Neural cell (in vitro differentiated cells): ENCODE measurements at regions not wholly inside any gene's neighbourhood (a gene's known extent, or its start where the extent isn't known, plus 50 kb on each side); places are given as distances from the start of the nearest gene placed in this dataset.

ENCODE experiments used
- CTCF ChIP-seq: fragments of 450-650 bp; IDR thresholded peaks from 2 replicates; pipeline ENCODE4 v1.5.1; 2014; ENCODE audit warnings: antibody characterized with exemption, mild to moderate bottlenecking, moderate library complexity; ENCODE audit not compliant: poor library complexity, severe bottlenecking
- EP300 ChIP-seq: fragments of 450-650 bp; conservative IDR thresholded peaks from 2 replicates; pipeline ENCODE4 v1.6.1; 2014; ENCODE audit warnings: antibody characterized with exemption, mild to moderate bottlenecking, moderate library complexity; ENCODE audit not compliant: poor library complexity, severe bottlenecking
- EZH2 ChIP-seq: fragments of 200-600, 300-800 bp; shearing (Covaris generic), sonication (generic); IDR thresholded peaks from 2 replicates; pipeline ENCODE4 v1.6.1; 2014; ENCODE audit warnings: antibody characterized with exemption, low read length, borderline replicate concordance, mild to moderate bottlenecking; ENCODE audit not compliant: insufficient read depth, poor library complexity, severe bottlenecking
- MXI1 ChIP-seq: fragments of 450-650 bp; conservative IDR thresholded peaks from 2 replicates; pipeline ENCODE4 v1.6.1; 2014; ENCODE audit warnings: antibody characterized with exemption, mild to moderate bottlenecking; ENCODE audit not compliant: poor library complexity, severe bottlenecking
- POLR2AphosphoS5 ChIP-seq: IDR thresholded peaks from 2 replicates; pipeline ENCODE4 v1.6.1; 2012
- RAD21 ChIP-seq: fragments of 450-650 bp; conservative IDR thresholded peaks from 2 replicates; pipeline ENCODE4 v1.6.1; 2014; ENCODE audit warnings: antibody characterized with exemption, mild to moderate bottlenecking, moderate library complexity
- REST ChIP-seq: IDR thresholded peaks from 2 replicates; pipeline ENCODE4 v1.6.1; 2012; ENCODE audit warnings: borderline replicate concordance
- SMC3 ChIP-seq: fragments of 450-650 bp; conservative IDR thresholded peaks from 2 replicates; pipeline ENCODE4 v1.6.1; 2014; ENCODE audit warnings: antibody characterized with exemption, mild to moderate bottlenecking, moderate library complexity; ENCODE audit not compliant: poor library complexity
- TAF1 ChIP-seq: IDR thresholded peaks from 2 replicates; pipeline ENCODE4 v1.6.1; 2012; ENCODE audit warnings: low read depth

- no peak for TF ChIP-seq CTCF
- no peak for TF ChIP-seq MXI1
- no peak for TF ChIP-seq REST
- TF ChIP-seq EP300, result no peak
- TF ChIP-seq RAD21, result no peak
- no peak for TF ChIP-seq EZH2
- no peak for TF ChIP-seq TAF1
- TF ChIP-seq SMC3, result no peak
- no peak for TF ChIP-seq POLR2AphosphoS5
These were observed 298.5 kb upstream of the CELF4 start for GRCh38 chr18:37864122-37864521.
